ENCODE measurements at regions not wholly inside any gene's neighbourhood (a gene's known extent, or its start where the extent isn't known, plus 50 kb on each side); places are given as distances from the start of the nearest gene placed in this dataset.

DNA sequence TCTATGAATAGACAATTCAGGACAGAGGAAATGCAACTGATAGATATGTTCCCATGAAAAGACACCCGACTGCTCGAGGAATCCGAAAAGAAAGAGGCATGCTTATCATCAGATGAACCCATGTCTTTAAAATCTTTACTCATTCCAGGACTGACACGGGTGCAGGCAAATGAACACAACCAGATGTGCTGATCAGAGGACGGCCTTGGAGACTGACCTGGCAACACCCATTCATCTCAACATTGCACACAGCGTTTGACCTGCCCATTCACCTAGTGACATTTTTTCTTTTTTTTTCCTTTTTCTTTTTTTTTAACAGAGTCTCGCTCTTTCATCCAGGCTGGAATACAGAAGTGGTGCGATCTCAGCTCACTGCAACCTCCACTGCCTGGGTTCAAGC, 377.5 kb downstream of the EIPR1 start:
- TF ChIP-seq, protein P1, sequence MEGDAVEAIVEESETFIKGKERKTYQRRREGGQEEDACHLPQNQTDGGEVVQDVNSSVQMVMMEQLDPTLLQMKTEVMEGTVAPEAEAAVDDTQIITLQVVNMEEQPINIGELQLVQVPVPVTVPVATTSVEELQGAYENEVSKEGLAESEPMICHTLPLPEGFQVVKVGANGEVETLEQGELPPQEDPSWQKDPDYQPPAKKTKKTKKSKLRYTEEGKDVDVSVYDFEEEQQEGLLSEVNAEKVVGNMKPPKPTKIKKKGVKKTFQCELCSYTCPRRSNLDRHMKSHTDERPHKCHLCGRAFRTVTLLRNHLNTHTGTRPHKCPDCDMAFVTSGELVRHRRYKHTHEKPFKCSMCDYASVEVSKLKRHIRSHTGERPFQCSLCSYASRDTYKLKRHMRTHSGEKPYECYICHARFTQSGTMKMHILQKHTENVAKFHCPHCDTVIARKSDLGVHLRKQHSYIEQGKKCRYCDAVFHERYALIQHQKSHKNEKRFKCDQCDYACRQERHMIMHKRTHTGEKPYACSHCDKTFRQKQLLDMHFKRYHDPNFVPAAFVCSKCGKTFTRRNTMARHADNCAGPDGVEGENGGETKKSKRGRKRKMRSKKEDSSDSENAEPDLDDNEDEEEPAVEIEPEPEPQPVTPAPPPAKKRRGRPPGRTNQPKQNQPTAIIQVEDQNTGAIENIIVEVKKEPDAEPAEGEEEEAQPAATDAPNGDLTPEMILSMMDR (IDR thresholded peaks at IDR 0.05) = no peak
- TF ChIP-seq EP300 (IDR thresholded peaks at IDR 0.05; ENCODE audit: low read depth) = no peak
- TF ChIP-seq POLR2AphosphoS5 (IDR thresholded peaks at IDR 0.05) = no peak
- TF ChIP-seq POLR2A (IDR thresholded peaks at IDR 0.05) = no peak
